HG03108 (cell line): ENCODE measurements at regions not wholly inside any gene's neighbourhood (a gene's known extent, or its start where the extent isn't known, plus 50 kb on each side); places are given as distances from the start of the nearest gene placed in this dataset.
A peak's percentile ranks its signal among the peaks of the same experiment; 100 is the strongest.
"Not testable (repeated sequence)": the region's sequence is repeated elsewhere in the genome, so short reads cannot be mapped to it uniquely, and the experiment has no call there.

Experiments
- ATAC-seq: cut with Tn5 transposase; IDR thresholded peaks from one replicate; pipeline ENCODE4 v1.9.1; 2021; ENCODE audit warnings: moderate library complexity; ENCODE audit not compliant: unreplicated experiment

DNA sequence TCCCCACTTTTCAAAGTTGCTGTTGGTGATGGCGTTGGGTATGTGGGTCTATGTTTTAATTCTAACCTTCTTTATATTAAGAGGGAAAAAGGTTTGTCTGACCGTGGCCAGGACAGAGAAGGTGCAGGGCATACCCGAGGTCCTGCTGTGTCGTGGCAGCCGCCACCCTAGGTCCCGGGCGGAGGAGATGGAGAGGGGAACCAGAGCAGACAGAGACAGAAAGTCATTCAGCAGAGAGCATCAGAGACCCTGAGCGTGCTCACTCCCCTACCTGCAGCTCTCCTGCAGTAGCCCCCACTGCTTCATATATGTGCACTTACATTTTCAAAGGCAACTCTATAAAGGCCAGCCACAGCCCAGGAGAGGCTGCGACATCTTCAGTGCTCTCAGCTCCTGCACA, 327.2 kb upstream of the TNRC6C start:
- no peak for ATAC-seq

DNA sequence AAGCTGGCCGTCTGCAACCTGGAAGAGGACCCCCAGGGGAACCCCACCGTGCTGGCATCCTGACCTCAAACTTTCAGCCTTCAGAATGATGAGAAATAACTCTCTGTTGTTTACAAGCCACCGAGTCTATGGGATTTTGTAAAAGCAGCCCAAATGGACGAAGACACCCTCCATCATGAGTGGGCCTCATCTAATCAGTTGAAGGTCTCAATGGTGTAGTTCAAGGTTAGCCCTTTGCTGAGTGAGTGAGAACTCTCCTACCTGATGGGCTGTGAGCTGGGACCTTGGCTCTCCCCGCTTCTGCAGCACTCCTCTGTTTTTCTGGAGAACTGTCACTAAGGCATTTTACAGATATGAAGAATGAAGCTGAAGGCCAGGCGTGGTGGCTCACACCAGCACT, 325.9 kb upstream of the TNRC6C start:
- ATAC-seq: no peak

DNA sequence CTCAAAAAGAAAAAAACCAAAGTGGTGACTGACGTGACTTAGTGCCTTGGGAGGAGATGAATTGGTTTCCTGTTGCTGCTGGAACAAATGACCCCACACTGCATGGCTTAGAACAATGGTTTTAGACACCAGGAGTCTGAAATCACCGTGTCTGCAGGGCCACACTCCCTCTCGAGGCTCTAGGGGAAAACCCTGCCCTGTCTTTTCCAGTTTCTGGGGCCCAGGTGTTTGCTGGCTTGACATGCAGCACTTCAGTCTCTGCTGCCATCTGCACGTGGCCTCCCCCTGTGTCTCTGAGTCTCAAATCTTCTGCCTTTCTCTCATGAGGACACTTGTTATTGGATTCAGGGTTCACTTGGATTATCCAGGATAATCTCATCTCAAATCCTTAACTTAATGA, 323.8 kb upstream of the TNRC6C start:
- peak; percentile 59 for ATAC-seq

DNA sequence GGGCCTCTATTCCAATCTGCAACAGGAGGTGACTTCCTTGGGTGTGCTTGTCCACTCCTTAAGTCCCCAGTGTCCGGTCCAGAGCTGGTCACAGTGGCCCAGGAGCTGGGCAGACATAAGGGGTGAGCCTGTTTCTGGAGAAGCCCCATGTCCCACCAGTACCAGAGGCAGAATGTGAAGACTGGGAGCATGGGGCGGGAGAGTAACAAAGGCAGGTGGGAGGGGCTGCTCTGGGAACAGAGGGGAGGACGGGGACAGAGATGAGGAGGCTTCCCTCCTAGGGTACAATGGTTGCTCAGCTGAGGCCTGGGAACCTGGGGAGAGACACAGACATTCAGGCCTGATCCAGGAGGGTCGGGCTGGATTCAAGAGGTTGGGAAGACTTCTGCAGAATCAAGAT, 323.3 kb upstream of the TNRC6C start:
- ATAC-seq: no peak

DNA sequence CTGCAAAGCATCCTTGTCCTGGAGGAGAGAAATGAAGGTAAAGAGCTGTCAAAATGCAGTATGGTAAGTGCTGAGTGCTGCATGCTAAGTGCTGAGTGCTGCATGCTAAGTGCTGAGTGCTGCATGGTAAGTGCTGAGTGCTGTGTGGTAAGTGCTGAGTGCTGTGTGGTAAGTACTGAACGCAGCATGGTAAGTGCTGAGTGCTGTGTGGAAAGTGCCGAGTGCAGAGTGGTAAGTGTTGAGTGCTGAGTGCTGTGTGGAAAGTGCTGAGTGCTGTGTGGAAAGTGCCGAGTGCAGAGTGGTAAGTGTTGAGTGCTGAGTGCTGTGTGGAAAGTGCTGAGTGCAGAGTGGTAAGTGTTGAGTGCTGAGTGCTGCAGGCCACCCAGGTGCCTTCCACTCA, 322.7 kb upstream of the TNRC6C start:
- not testable (repeated sequence) for ATAC-seq

DNA sequence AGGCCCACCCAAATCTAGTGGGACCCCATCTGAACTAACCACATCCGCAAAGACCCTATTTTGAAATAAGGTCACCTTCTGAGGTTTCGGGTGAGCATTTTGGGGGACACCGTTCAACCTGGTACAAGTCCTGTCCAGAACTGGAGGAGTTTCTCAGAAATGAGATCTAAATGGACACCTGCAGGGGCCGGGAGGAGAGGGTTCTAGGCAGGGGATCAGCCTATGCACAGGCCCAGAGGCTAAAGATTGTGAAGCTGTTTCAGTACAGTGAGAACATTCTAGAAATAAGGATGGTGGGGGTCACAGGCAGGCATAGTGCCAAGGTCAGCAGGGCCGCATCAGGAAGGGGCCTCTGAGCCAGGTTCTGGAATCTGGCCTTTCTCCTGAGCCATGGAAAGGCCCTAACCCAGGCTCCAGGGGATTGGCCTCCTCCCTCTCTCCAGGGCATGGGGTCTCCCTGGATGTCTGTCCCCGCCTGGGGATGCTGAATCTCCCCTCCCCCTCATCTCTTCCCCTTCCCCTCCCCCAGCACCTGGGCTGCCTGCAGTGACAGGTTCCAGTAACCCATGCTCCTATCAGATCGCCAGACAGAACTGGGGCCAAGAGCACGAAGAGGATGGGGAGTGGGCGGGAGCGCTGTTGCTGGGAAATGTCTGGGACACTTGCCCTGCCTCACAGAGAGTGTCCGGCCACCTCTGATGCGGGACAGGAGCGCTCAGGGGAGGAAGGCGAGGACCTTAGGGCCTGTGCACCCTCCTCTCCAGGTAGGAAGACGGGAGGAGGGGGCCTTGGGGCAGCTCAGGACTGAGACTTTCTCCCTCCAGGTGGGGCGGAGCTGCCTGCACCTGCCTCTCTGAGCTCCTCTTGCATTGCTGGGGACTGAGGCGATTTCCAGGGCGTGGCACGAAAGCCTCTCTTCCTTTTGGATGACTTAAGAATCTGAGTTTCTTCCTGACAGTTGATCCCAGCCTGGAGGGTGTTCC, 321.4 kb upstream of the TNRC6C start:
- no peak for ATAC-seq

DNA sequence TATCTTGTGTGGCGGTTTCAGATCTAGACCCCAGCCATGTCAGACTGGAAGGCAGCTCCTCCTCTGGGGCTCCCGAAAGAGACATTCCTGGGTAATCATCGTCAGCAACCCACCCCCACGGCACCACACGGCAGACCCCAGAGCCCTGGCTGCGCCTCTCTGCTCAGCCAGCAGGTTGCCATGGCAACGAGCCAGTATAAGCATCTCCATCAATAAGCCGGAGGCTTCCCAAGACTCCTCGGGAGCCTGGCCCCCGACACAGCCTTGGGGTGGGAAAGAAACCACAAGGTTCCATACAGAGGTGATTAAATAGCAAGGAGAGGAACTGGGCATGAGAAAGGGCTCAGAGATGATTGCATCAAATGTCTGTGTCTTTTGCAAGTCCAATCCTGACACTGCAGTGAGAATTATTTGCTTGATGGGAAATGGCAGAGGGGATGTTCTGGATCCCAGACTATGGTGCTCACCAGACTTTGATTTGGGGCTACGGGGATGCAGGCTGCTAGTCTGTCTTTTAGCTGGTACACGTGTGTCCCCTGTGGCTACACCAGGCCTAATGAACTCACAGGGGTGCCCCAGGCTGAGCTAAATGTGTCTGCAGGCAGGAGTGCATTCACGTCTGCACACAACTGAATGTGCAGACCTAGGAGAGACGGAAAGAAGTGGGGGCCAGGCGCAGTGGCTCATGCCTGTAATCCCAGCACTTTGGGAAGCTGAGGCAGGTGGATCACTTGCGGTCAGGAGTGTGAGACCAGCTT, 320.5 kb upstream of the TNRC6C start:
- ATAC-seq: no peak

DNA sequence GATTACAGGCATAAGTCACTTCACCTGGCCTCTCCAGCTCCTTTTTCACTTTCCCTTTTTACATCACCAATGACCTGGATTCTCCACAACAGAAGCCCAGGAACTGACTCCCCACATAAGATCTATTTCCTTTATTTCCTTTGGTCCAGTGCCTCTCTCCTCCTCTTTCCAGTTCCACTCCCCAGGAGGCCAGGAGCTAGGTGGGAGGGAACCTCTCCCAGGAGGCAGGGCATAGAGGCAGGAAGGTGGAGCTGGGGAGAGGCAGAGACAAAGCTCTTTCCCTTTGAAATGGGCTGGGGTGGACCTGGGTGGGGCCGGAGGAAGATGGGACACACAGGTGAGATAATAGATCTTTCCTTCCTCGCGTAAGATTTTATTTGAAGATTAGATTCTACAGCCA, 318.3 kb upstream of the TNRC6C start:
- ATAC-seq: no peak

DNA sequence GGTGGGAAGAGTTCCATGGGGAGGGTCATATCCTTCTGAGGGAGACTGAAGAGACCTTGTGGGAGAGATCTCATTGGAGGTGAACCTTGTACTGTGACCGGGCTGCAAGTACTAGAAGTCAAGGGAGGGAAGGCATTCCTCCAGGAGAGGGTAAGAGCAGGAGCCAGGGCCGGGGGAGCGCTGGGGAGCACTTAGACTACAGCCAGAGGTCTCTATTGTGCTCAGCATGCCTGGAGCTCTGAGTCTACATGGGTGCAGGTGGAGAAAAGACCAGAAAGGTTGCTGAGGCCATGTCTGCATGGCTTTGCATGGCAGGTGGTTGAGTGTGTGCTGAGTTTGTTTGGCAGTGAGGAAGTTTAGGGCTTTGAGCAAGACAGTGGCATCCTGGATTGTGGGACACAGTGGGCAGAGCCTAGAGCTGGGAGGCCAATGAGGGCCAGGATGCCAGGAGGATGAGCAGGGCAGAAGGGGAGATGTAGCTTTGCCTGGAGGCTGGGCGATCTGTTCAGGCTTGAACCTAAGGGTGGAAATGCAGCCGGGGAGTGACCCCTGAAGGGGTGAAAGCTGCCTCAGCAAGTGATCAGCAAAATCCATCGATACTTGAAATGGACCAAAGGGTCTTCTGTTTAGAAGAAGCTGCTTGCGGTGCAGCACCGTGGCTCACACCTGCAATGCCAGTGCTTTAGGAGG, 317.4 kb upstream of the TNRC6C start:
- no peak for ATAC-seq

DNA sequence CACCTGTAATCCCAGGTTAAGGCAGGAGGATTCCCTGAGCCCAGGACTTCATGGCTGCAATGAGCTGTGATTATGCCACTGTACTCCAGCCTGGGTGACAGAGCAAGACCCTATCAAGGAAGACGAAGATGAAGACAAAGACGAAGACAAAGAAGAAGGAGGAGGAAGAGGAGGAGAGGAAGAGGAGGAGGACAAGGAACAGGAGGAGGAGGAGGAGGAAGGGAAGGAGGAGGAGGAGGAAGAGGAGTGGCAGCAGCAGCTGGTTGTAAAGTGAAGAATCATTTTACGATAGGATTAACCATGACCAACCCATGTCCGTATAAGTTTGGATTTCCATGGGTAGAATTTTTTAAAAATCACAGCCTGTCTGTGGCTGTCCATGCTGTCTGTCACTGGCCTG, 316.8 kb upstream of the TNRC6C start:
- no peak for ATAC-seq

DNA sequence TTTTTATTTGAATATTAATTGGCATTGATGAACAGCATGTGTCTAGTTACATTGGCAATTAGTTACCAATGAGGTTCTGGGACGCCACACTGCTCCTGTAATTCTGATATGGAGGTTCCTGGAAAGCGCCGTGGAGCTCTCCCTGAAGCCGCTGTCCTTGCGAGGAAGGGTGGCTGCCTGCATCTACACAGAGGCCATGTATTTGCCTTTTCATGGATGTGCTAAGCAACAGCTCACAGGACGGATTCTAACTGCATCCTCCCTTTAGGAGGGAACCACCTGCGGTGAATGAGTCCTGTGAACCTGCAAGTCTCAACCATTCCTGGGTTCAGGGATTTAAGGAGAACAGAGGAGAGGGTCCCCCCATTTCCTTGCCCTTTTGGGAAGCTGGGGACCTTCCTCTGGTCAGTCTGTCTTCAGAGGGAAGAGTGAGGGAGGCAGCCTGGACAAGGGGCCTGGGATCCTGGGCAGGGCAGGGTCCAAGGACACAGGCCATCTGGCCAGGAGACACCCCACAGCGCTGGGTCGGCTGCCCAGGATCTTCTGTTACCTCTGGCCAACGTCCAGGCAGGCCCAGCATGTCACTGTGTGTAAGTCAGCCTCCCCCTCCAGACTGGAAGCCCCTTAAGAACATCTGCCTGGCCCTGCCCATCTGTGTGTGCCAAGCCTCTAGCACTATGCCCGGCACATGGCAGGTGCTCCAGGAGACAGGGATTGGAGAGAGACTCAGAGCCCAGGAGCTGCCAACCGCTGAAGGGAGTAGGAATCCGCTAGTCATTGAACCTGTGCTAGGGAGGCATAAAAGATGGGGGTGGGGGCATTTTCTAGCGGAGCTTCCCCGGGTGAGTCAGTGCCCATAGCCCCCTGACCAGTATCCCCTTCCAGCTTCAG, 314.1 kb upstream of the TNRC6C start:
- no peak for ATAC-seq

DNA sequence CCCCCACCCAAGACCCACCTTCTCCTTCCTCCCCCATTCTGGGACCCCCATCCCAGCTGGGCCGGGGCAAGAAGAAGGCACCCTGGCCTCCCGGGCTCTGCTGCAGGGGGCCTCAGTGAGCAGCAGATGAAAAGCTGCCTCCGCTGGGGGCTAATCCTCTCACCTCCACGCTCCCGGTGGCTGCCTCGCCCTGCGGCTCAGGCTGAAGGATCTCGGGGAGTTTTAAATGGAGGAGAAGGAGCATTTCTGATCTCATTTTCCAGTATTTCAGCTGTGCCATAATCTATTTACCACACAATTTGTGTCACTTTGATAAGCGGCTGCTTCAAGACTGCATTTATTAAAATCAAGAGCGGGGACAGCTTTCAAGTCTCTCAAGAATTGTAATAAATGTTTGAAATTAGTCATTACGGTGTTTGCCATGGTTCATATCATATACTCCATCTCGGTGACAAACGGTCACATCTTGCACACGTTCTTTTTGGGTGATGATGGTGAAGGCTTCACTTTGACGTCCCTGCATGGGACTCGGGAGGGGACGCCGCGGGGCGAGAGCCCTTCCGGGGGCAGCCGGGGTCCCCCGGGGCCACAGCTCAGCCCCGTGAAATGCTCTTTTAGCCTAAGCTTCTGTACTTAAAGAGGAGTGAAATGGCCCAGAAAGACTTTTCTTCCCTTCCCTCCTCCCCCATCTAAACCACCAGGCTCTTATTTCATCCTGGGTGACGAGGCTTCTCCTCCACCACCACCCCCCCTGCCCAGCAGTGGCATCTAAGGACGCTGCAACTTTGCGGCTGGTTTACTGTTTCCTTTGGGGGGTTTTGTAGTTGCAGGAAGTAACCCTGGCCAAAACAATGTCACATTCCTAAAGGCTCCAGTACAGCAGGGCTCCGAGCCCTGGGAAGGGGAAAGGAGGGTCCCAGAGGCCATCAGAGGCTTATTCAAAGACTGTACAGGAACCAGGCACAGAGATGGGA, 313.1 kb upstream of the TNRC6C start:
- no peak for ATAC-seq

DNA sequence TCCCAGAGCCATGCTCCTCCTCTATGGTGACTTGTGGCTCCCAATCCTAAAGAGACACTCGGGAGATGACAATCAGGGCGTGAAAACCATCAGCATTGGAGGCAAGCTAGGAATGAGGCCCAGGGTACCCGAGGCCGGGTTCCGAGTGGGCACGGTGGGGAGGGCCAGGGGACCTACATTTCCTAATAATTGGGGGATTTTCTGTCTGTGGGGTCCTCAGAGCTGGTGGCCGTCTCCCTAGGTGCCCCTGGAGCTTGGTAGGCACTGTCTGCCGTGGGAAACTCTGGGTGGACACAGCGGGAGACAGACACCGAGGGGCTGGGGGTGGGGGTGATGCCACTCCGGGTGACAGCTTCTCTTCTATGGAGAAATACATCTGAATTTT, 312.5 kb upstream of the TNRC6C start:
- no peak for ATAC-seq

DNA sequence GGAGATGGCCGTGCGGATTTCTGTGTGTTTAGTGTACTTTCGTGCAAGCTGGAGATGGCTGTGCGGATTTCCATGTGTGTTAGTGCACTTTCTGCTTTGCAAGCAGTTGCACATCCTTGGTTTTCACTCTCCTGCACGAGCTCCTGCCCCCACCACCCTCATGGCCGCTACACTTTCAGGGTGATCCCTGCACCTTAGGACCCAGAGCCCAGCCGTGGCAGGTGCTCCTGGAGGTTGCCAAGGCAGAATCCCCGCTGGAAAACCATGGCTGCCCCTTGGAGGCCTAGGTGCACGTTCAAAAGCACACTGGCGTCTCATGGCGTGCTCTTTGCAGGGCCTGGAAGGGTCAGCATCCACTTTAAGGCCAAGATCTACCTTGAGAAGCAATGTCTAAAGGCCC, 311.0 kb upstream of the TNRC6C start:
- no peak for ATAC-seq

DNA sequence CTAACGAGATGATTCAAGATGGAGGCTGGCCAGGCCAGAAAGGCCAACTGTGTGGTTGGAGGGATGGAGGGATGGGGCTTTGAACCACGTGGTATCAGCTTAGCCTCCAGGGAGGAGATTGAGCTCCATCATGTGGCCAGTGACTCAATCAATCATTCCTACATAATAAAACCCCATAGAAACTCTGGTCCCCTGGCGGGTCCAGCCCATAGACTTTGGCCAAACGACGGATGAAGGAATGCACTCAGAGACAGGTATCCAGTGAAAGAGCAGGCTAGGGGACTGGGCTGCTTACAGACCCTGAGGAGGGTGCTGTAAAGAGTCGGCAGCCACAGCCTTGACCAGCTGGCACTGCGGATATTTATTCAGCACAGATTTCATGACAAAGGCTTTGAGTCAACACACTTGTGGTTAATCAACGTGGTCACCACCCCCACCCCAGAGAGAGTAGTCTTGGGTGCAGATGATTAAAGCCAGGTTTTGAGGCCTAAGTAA, 308.7 kb upstream of the TNRC6C start:
- no peak for ATAC-seq

DNA sequence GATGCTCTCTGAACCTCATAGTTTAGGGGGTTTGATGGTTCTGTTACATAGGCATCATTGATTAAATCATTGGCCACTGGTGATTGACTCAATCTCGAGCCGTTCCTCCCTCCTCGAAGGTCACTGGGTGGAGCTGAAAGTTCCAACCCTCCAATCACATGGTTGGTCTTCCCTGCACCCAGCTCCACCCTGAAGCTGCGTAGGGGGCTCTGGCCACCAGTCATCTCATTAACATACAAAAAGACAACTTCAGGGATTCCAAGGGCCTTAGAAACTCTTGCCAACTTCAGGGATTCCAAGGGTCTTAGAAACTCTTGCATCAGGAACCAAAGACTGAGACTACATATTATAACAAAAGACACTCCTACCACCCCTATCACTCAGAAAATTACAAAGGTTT, 306.5 kb upstream of the TNRC6C start:
- no peak for ATAC-seq

DNA sequence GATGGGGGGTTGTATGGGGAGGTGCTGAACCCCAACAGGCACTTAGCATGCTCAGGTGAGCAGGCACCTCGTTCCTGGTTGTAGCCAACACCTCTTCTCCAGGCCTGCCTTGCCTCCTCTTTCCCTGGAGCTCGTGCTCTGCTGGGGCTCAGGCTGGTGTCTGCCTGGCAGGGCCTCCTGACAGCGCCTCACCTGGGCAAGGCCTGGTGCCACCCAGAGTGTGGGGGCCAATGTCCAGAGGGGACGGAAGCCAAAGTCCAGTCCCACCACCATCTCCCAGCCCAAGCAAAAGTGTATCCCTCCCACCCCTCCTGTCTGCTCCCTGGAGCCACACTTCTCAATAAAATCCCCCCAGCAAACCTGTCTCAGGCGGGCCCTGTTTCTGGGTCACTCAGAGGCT, 304.2 kb upstream of the TNRC6C start:
- ATAC-seq: no peak

DNA sequence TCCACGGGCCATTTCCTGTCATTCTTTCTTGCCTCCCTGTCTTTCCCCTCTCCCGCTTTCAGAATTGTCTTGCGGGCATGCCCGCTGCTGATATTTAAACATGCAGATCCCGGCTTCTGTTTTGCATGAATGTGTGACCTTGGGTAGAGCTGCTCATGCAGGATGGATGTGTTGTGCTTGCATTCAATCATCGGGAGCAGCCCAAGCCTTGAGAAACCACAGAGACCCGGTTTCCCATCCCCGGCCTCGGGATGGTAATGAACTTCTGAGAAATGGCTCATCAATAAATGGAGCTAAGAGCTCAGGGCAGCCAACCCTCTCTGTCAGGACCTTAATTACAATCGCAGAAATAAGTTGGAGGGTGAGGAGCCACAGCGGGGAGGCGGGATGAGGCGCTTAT, 303.7 kb upstream of the TNRC6C start:
- ATAC-seq: no peak

DNA sequence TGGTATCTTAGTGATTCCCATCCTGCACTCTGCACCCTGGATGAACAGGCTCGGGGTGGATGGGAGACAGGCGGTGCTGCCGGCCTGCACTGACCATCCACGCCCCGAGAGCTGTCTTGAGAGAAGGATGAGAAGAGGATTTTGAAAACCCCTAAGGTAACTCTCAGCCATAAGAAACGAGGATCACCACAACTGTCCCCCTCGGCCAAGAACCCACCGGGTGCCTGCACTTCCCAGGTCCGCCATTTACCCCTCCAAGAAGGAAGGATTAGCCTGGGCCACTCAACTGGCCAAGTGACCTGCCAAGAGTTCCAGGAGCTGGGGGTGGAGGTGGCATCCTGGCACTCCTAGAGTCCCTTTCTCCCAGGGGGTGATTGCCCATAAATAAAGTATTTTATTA, 302.4 kb upstream of the TNRC6C start:
- ATAC-seq: no peak
